HCT116 (cell line): ENCODE measurements at regions not wholly inside any gene's neighbourhood (a gene's known extent, or its start where the extent isn't known, plus 50 kb on each side); places are given as distances from the start of the nearest gene placed in this dataset.

Experiments used
- CTCF ChIP-seq, 3 experiments: fragments of 200-600 bp in 1 of 3; sonication (generic) in 1 of 3; IDR thresholded peaks in 2 of 3; conservative IDR thresholded peaks in 1 of 3; 2 replicates each; pipeline ENCODE4 v1.5.1; 2012 to 2017; ENCODE audit warnings: low read depth in 2 of 3, low read length in 2 of 3, antibody characterized with exemption in 1 of 3, borderline replicate concordance in 1 of 3, control low read depth in 1 of 3, mild to moderate bottlenecking in 1 of 3, mixed read lengths in 1 of 3, mixed run types in 1 of 3, moderate library complexity in 1 of 3; ENCODE audit not compliant: insufficient read depth in 1 of 3
- EZH2 ChIP-seq: fragments of 200-600 bp; sonication (generic); IDR thresholded peaks from 2 replicates; pipeline ENCODE4 v1.6.1; 2017; ENCODE audit warnings: antibody characterized with exemption, mixed run types
- EZH2phosphoT487 ChIP-seq: fragments of 200-600 bp; IDR thresholded peaks from 2 replicates; pipeline ENCODE4 v1.6.1; 2018; ENCODE audit warnings: antibody characterized with exemption, borderline replicate concordance
- POLR2A ChIP-seq: IDR thresholded peaks from 2 replicates; pipeline ENCODE4 v1.7.0; 2011; ENCODE audit warnings: borderline replicate concordance; ENCODE audit not compliant: insufficient read depth, insufficient read length; ENCODE audit errors: extremely low read depth
- SP1 ChIP-seq: IDR thresholded peaks from 2 replicates; pipeline ENCODE4 v1.6.1; 2012; ENCODE audit warnings: low read depth
- YY1 ChIP-seq: IDR thresholded peaks from 2 replicates; pipeline ENCODE4 v1.6.1; 2011; ENCODE audit warnings: low read length, low read depth, moderate library complexity, mild to moderate bottlenecking; ENCODE audit not compliant: insufficient replicate concordance; ENCODE audit errors: extremely low read depth

- TF ChIP-seq EZH2: no peak
- TF ChIP-seq CTCF (IDR thresholded peaks at IDR 0.05 in 2 of 3, conservative IDR thresholded peaks at IDR 0.05 in 1 of 3; ENCODE audit: borderline replicate concordance in 1 of 3, insufficient read depth in 1 of 3, low read depth in 2 of 3, low read length in 2 of 3): no peak; a peak in 1 of 6 replicates
- TF ChIP-seq POLR2A: no peak
- TF ChIP-seq YY1: no peak
- TF ChIP-seq EZH2phosphoT487: no peak
- TF ChIP-seq SP1: no peak
Measured at GRCh38 chr12:131635491-131636122, 75.3 kb upstream of the SFSWAP start.
